ENCODE measurements at regions not wholly inside any gene's neighbourhood (a gene's known extent, or its start where the extent isn't known, plus 50 kb on each side); places are given as distances from the start of the nearest gene placed in this dataset.

DNA sequence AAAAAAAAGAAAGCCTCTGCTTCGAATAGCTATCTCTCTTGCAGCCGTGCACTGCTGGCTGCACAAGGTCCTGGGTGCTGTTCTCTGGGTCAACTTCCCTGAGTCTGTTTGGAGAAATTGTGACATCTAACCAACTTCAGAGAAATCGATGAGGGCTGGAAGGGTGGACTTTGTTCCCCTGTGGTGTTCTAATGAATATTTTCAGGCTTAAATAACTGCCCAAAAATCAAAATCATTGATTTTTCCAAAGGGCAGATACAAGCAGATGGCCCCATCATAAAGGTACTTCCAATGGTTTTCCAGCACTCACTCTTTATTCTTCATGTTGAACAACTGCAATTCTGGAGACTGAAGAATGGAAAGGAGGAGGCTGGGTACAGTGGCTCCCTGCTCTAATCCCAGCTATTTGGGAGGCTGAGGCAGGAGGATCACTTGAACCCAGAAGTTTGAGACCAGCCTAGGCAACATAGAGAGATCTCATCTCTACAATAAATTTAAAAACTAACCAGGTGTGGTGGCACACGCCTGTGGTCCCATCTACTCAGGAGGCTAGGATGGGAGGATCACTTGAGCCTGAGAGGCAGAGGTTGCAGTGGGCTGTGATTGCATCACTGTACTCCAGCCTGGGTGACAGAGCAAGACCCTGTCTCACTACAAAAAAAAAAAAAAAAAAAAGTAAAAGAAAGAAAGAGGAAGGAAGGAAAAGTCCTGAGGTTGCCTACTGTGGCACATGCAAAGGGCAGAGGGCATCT, 59.1 kb downstream of the FOXA2 start:
- TF ChIP-seq EP300 (IDR thresholded peaks at IDR 0.05; ENCODE audit: low read length) (no peak), ETV5 (CRISPR knock-in tag; IDR thresholded peaks at IDR 0.05; ENCODE audit: low read depth) (no peak), NFE2L1 (tag; IDR thresholded peaks at IDR 0.05; ENCODE audit: borderline replicate concordance, low read depth) (no peak)

Measured in K562 (cell line).